HFF-Myc (cell line): ENCODE measurements at regions not wholly inside any gene's neighbourhood (a gene's known extent, or its start where the extent isn't known, plus 50 kb on each side); places are given as distances from the start of the nearest gene placed in this dataset.

Source experiments
- DNase-seq: peaks from one replicate; pipeline ENCODE4 v3.0.0-alpha.2; 2011; ENCODE audit warnings: low read depth; ENCODE audit errors: extremely low read depth
- H3K4me3 ChIP-seq: replicated peaks from 2 replicates; pipeline ENCODE4 v1.5.1; 2011; ENCODE audit warnings: low read depth, mild to moderate bottlenecking, control low read depth, low read length
- TF ChIP-seq, protein P1 (sequence below): IDR thresholded peaks from 2 replicates; pipeline ENCODE4 v1.5.1; 2012; ENCODE audit warnings: mild to moderate bottlenecking, low read depth, low read length, control low read depth; ENCODE audit errors: missing control alignments

DNA sequence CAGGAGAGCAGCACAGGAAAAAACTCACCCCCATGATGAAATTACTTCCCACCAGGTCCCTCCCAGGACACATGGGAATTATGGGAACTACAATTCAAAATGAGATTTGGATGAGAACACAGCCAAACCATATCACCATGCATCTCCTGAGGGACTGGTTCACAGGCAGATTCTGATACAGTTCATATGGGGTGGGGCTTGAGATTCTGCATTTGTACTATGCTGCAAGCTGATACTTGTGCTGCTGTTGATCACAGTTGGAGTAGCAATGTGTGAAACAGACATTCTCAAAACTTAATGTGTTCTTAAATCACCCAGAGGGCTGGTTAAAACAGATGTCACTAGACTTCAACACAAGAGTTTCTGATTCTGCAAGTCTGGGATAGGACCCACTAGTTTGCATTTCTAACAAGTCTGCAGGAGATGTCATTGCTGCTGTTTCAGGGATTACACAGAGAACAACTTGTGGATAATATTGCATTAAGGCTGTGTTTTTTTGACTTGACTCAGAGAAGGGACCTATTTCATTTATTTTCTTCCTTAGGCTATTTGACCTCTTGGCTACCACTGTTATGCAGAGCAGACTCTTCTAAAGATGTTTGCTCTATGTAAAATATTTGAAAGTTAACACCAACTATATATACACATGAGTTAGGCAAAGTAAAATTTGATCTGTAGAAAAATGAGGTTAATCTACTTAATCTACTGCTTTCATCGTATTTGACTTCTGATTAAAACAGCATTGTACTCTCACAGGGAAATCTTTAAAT is 194.2 kb upstream of the CNTN3 start:
- no peak for DNase-seq
- H3K4me3 ChIP-seq, result no peak overlapping the region
- TF ChIP-seq, protein P1, sequence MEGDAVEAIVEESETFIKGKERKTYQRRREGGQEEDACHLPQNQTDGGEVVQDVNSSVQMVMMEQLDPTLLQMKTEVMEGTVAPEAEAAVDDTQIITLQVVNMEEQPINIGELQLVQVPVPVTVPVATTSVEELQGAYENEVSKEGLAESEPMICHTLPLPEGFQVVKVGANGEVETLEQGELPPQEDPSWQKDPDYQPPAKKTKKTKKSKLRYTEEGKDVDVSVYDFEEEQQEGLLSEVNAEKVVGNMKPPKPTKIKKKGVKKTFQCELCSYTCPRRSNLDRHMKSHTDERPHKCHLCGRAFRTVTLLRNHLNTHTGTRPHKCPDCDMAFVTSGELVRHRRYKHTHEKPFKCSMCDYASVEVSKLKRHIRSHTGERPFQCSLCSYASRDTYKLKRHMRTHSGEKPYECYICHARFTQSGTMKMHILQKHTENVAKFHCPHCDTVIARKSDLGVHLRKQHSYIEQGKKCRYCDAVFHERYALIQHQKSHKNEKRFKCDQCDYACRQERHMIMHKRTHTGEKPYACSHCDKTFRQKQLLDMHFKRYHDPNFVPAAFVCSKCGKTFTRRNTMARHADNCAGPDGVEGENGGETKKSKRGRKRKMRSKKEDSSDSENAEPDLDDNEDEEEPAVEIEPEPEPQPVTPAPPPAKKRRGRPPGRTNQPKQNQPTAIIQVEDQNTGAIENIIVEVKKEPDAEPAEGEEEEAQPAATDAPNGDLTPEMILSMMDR, result no peak

DNA sequence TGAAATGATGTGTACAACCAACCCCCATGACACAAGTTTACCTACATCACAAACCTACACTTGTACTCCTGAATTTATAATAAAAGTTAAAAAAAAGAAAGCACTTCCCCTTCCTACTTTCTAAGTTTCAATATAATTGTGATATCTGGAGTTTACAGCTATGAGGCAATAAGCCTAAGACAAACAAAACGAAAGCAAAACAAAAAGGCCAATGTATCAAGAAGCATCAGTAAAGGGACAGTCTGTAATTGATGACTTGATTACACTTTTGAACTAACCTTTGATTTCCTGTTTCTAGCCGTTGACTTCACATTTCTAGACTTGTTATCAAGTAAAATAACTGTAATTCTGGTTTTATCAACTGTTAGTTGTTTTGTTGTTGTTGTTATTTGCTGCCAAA is 187.5 kb upstream of the CNTN3 start:
- no peak overlapping the region for H3K4me3 ChIP-seq
- TF ChIP-seq, protein P1, result no peak
- no peak for DNase-seq

DNA sequence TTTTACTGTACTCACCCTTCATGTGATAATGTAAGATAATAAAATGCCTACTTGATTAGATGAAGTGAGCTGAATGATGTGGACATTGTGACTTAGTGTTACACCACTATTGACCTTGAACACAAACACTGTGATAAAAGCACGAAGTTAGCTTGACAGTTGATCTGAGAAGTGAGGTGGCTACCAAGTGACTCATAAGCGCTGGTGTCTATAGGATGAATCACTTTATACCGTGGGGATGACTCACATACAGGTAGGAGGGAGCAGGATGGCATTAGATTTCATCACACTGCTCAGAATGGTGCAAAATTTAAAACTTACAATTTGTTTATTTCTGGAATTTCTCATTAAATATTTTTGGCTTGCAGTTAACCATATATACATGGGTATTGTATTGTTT is 174.7 kb upstream of the CNTN3 start:
- DNase-seq, result no peak
- no peak overlapping the region for H3K4me3 ChIP-seq
- TF ChIP-seq, protein P1, result no peak

DNA sequence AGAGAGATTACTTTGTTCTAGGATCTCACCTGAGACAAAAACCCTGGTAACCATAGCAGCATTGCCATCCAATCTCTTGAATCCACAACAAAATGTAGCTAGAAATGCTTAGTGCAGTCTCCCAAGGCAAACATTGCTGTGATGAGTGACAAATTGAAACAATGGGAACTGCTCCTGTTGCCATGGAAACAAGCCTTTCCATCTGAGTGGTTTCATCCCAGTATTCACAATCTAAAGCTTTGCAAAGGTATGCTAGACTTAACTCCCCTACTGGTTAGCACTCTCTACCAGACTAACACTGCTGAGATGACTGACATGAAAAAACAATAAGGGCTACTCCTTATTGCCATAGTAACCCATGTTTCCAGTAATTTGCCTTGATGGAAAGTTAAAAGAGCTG is 172.6 kb upstream of the CNTN3 start:
- DNase-seq, result no peak
- TF ChIP-seq, protein P1, result no peak
- no peak overlapping the region for H3K4me3 ChIP-seq

DNA sequence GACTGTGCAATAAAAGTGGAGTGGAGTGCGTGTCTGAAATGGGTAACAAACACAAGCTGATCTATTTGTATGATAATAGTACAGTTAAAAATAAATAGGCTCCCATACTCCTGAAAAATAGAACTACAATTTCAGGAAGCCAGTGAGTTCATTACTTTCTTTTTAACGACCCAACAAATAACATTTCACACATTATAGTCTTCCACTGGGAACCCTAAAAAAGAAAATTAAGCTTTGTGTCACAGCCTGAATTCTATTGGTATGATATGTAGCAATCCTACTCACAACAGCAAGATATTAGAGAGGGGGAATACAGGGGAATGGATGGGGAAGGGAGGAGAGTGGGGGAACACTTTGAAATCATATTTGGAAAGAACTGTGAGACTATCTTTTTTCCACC is 156.9 kb upstream of the CNTN3 start:
- DNase-seq, result no peak
- no peak overlapping the region for H3K4me3 ChIP-seq
- TF ChIP-seq, protein P1, result no peak

DNA sequence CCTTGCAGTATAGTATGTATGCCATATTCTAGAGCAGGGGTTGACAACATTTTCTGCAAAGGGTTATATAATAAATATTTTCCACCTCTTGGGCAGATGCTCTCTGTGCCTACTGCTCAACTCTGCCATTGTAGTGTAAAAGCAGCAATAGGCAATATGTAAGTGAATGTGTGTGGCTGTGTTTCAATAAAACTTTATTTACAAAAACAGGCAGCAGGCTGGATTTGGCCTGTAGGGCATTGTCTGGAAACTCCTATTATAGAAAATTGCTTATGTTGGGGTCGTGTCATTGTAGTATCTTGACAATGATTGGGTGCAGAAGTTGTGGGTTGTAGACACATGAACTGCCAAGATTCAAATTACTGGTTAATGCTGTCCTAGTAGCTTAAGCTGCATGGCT is 153.6 kb upstream of the CNTN3 start:
- TF ChIP-seq, protein P1, result no peak
- no peak overlapping the region for H3K4me3 ChIP-seq
- no peak for DNase-seq

DNA sequence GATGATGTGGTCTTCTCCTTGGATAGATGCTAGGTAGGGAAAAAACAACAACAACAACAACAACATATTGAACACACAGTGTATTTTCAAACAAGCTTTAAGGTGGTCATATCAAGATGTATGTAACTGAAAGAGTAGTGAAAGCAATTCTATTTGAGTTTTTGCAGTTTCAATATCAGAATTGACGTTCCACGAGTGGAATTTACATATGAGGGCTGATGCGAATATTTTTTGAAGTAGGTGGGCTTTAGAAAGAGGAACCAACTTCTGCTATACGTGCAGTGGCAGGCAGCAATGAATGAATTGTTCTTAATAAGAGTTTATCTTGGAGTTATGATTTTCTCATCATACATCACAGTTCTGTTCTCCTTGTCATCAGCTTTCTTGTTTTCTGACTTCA is 151.9 kb upstream of the CNTN3 start:
- TF ChIP-seq, protein P1, result no peak
- DNase-seq, result no peak
- H3K4me3 ChIP-seq, result no peak overlapping the region
